HG03039 (cell line): ENCODE measurements at regions not wholly inside any gene's neighbourhood (a gene's known extent, or its start where the extent isn't known, plus 50 kb on each side); places are given as distances from the start of the nearest gene placed in this dataset.
A peak's percentile ranks its signal among the peaks of the same experiment; 100 is the strongest.
"Not testable (repeated sequence)": the region's sequence is repeated elsewhere in the genome, so short reads cannot be mapped to it uniquely, and the experiment has no call there.

ENCODE experiments used
- ATAC-seq: cut with Tn5 transposase; IDR thresholded peaks from one replicate; pipeline ENCODE4 v1.9.1; 2021; ENCODE audit warnings: mild to moderate bottlenecking, moderate library complexity; ENCODE audit not compliant: unreplicated experiment

- peak; percentile 79 for ATAC-seq
These were observed 1104.1 kb upstream of the TMEM132C start for GRCh38 chr12:127162902-127163301.

GRCh38 chr12:127165567-127166392 lies 1101.2 kb upstream of the TMEM132C start:
- ATAC-seq = peak; percentile 74

DNA sequence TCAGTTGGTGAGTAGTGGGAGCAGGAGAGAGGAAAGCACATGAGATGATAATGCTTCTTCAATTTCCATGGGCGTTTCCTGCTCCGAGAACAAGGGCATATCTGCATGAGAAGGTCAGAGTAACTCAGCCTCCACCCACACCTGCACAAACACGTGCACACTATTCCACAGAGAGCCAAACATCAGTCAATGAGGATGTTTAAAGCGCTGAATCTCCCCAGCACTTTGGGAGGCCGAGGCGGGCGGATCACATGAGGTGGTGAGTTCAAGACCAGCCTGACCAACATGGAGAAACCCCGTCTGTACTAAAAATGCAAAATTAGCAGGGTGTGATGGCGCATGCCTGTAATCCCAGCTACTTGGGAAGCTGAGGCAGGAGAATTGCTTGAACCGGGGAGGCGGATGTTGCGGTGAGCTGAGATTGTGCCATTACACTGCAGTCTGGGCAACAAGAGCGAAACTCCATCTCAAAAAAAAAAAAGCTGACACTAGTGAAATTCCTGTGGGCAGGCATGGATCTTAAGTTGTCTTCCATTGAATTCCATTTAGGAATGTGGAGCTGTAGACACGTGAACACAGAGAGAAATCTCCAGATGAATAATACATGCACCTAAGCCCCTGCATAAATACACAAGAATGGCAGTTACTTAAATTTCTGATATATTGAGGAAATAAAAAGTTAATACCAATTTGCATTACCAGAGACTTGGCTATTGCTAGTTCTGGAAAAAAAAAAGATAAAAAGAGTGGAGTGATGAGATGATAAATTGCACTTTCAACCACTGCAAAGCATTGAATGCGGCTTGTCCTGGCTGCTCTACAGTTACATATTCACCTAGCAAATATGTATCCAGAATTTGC lies 1097.4 kb upstream of the TMEM132C start:
- no peak for ATAC-seq

DNA sequence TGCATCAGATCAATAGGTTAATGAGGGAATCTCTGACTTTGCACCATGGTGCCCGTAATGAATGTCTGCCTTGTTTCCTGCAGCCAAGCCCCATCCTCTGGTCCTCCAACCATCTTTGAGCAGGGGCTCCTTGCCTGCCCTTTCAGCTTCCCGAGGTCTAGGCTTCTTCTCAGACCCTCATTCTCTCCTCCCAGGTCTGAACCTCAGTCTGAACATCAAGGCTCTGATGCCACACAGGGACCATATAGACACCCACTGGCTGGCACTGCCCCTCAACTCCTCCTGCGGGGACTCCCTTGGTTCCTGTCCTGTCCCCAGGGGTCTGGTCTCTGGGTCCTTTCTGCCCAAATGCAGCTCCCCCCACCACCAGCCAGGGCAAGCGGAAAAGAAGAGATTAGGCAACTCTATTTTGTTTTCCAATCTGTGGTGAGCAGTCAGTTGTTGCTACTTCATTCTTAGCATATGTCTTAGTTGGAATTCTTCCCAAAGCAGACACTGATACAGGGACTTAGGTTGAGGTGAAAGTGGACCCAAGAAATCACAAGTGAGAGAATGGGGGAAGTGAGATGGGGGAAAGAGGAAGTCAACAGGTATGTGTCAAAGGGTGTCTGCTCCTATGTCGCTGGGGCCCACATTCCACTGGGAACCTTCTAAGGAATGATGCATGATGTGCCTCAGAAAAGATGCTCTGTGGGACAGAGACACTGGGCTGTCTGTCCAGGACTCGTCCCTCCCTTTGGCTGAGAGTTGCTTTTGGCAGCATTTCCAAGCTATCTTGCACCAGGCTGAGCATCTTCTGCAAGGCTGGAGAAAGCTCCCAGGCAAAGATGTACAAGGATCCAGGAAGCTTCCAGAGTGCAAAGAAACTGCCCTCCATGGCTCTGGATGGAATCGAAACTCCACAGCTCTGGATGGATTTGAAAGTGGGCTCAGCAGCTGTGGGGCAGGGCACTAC lies 1096.5 kb upstream of the TMEM132C start:
- ATAC-seq = no peak

DNA sequence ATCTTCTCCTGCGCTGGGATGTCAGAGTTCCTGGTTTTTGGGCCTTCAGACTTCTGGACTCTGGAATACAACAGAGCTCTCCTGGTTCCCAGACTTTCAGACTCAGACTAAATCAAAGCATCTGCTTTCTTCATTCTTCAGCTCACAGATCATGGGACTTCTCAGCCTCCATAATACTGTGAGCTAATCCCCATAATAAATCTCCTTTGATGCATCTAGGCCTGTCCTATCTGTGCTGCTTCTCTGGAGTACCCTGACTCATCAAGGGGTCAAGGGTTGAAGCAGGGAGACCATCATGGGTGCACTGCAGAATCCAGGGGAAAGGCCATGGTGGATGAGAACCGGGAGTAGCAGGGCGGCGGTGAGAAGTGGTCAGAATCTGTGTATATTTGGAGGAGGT lies 1094.1 kb upstream of the TMEM132C start:
- ATAC-seq = no peak

- ATAC-seq = not testable (repeated sequence)
These were observed 1093.0 kb upstream of the TMEM132C start for GRCh38 chr12:127173971-127174370.

- ATAC-seq = no peak
These were observed 1092.1 kb upstream of the TMEM132C start for GRCh38 chr12:127174881-127175280.

DNA sequence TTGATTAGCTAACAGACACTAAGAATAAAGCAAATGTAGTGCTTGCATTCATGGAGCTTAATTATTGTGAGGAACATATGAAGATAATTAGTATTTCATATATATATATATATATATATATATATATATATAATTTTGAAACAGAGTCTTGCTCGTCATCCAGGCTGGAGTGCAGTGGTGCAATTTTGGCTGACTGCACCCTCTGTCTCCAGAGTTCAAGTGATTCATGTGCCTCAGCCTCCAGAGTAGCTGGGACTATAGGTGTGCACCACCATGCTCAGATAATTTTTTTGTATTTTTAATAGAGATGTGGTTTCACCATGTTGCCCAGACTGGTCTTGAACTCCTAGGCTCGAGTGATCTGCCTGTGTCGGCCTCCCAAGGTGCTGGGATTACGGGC lies 1091.6 kb upstream of the TMEM132C start:
- ATAC-seq = no peak

GRCh38 chr12:127176804-127177203 lies 1090.2 kb upstream of the TMEM132C start:
- no peak for ATAC-seq

DNA sequence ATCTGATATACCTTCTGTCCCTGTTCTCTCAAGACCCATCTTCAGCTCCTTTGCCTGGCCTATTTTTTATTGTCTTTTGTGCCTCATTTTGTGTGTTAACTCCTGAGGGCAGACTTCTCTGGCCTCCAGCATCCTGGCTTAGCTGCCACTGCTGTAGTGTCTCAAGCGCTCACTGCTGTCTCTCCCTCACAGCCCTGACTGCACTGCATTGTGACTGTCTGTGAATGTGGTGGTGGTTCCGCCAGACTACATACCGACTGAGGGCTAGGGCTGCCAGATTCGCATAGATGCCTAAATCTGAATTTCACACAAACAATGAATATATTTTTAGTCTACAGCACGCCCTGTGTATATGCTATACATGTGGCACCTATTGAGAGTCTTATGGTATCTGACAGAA lies 1088.9 kb upstream of the TMEM132C start:
- ATAC-seq = no peak

DNA sequence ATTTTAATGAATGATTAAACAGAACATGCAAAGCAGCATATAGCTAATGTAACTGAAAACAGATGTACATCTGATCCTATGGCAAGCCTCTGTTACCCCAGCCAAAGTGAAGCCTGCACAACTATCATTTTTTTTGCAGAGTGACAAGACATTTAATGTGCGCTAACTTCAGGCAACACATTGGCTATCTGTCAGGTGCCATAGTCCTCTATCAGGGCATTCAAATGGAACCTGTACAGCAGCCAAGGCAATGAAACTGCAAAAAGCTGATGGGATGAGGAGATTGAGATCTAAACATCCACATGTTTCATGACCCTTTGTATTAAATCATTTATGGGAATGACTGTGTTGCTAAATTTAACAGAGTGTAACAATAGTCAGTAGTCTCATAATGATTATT lies 1088.5 kb upstream of the TMEM132C start:
- ATAC-seq = no peak

DNA sequence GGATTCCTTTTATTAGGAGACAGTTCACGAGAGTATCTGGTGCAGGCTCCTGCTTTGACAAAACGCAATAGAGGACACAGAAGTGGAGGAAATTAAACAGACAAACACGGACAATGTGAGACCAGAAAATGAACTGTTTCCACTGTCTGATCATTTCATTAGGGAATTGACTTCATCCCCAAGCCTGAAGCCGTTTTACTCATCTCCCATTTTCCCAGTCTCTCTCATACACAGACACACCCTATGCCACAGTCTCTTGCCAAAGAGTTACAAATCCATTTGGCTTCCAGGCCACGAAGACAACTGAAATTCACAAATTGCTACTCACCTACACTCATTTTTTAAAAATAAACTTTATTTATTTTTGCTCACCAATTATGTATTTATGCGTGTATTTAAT lies 1087.8 kb upstream of the TMEM132C start:
- no peak for ATAC-seq

DNA sequence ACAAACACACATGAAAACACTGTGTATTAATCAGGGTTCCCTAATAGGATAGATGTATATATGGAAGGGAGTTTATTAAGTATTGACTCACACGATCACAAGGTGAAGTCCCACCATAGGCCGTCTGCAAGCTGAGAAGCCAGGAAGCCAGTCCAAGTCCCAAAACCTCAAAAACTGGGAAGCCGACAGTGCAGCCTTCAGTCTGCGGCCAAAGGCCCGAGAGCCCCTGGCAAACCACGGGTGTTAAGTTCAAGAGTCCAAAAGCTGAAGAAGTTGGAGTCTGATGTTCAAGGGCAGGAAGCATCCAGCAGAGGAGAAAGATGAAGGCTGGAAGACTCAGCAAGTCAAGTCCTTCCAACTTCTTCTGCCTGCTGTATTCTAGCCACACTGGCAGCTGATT lies 1085.0 kb upstream of the TMEM132C start:
- ATAC-seq = no peak

DNA sequence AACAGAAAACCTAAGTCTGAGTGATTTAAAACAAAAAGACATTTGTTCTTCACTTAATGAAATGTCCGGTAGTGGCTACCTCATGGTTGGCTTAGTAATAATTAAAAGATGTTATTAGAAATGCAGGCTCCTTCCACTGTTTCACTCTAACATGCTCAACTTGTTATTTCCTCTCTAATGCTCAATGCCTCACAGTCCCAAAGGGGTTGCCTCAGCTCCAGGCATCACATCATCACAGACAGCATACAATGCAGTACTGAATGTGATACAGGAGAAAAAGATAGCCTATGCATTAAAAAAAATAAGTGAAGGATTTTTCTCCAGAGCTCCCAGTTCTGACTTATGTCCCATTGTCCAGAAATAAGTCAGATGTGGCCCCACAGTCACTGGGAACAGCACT lies 1077.0 kb upstream of the TMEM132C start:
- no peak for ATAC-seq

- no peak for ATAC-seq
These were observed 1075.8 kb upstream of the TMEM132C start for GRCh38 chr12:127191129-127191528.

GRCh38 chr12:127192391-127192790 lies 1074.6 kb upstream of the TMEM132C start:
- ATAC-seq = no peak

DNA sequence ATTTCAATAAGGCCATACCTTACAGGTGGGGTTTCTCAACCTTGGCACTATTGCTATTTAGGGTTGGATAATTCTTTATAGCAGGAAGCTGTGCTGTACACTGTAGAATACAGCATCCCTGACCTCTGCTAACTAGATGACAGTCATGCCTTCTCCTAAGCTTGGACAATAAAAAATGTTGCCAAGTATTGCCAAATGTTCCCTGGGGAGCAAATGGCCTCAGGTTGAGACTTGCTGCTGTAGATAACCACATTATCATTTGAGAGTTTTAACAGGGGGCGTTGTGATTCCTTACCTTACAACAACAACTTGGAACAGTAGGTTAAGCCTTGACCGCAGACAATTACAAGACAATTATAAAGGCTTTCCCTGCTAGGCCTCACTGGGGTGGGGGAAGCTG lies 1073.6 kb upstream of the TMEM132C start:
- no peak for ATAC-seq

GRCh38 chr12:127194176-127194575 lies 1072.8 kb upstream of the TMEM132C start:
- no peak for ATAC-seq

DNA sequence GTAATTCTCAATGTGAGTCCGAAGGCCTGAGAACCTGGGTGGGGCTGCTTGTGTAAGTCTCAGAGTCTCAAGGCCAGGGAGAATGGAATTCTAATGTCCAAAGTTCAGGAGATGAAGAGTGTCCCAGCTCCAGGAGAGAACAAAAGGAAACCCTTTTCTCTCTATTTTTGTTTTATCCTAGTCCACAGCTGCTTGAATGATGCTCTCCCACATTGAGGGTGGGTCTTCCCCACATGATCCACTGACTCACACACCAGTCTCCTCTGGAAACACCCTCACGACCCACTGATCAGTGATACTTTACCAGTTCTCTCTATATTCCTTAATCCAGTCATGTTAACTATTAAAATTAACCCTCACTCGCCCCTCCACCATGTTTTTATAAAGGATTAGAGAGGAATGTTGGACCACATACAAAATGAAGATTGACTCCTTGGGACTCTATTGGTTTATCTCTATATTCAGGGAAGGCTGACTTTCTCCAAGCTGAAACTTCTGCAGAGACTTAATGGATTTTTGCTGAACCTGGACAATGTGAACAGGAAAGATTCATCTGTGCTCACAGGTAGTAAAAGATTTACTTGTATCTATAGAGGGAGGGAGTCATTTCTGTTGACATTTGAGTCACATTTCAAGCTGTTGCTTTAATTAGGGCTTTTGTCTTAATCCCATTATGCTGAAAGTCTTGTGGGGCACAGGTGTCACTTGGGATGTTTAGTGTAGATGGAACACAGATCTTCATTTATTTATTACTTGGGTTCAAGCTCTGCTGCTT lies 1061.0 kb upstream of the TMEM132C start:
- ATAC-seq = no peak

GRCh38 chr12:127209318-127209717 lies 1057.7 kb upstream of the TMEM132C start:
- no peak for ATAC-seq
